OCI-LY1 (cell line): ENCODE measurements at regions not wholly inside any gene's neighbourhood (a gene's known extent, or its start where the extent isn't known, plus 50 kb on each side); places are given as distances from the start of the nearest gene placed in this dataset.
"Not testable (repeated sequence)": the region's sequence is repeated elsewhere in the genome, so short reads cannot be mapped to it uniquely, and the experiment has no call there.

ENCODE experiments used
- H2AFZ ChIP-seq: fragments of 200-600 bp; sonication (generic), shearing (Covaris generic); 2 replicates; pipeline ENCODE4 v1.6.0; 2014; ENCODE audit warnings: antibody characterized with exemption, mild to moderate bottlenecking, low read length
- H3F3A ChIP-seq: fragments of 200-600 bp; sonication (generic), shearing (Covaris generic); 2 replicates; pipeline ENCODE4 v1.6.0; 2014; ENCODE audit warnings: mild to moderate bottlenecking, antibody characterized with exemption, low read length, moderate library complexity; ENCODE audit not compliant: insufficient read depth
- H3K27ac ChIP-seq: fragments of 200-600 bp; sonication (generic); 2 replicates; pipeline ENCODE4 v1.5.1; 2014; ENCODE audit warnings: low read length, mixed run types, mild to moderate bottlenecking, low read depth; ENCODE audit not compliant: poor library complexity, severe bottlenecking
- H3K27me3 ChIP-seq: fragments of 200-600 bp; sonication (generic); 2 replicates; pipeline ENCODE4 v1.6.0; 2014; ENCODE audit warnings: antibody characterized with exemption, mild to moderate bottlenecking, low read length, moderate library complexity; ENCODE audit not compliant: insufficient read depth
- H3K36me3 ChIP-seq: fragments of 200-600 bp; sonication (generic); 2 replicates; pipeline ENCODE4 v1.6.1; 2014; ENCODE audit warnings: mild to moderate bottlenecking, antibody characterized with exemption, low read length, moderate library complexity, mixed read lengths; ENCODE audit not compliant: insufficient read depth
- H3K4me1 ChIP-seq: fragments of 200-600 bp; sonication (generic); 2 replicates; pipeline ENCODE4 v1.5.1; 2014; ENCODE audit warnings: mild to moderate bottlenecking, low read length, moderate library complexity; ENCODE audit not compliant: insufficient read depth, severe bottlenecking
- H3K4me2 ChIP-seq: fragments of 200-600 bp; sonication (generic), shearing (Covaris generic); 2 replicates; pipeline ENCODE4 v1.6.1; 2014; ENCODE audit warnings: low read length
- H3K4me3 ChIP-seq: fragments of 200-600 bp; sonication (generic); 2 replicates; pipeline ENCODE4 v1.5.1; 2014; ENCODE audit warnings: low read length, low read depth, mild to moderate bottlenecking, mixed read lengths; ENCODE audit not compliant: poor library complexity, severe bottlenecking
- H3K79me2 ChIP-seq: fragments of 200-600 bp; shearing (Covaris generic); 2 replicates; pipeline ENCODE4 v1.6.1; 2016; ENCODE audit warnings: mixed run types, low read length, mixed read lengths; ENCODE audit not compliant: insufficient read depth
- H3K9ac ChIP-seq: fragments of 200-600 bp; sonication (generic), shearing (Covaris generic); 2 replicates; pipeline ENCODE4 v1.6.1; 2014; ENCODE audit warnings: mild to moderate bottlenecking, low read length, mixed read lengths
- H3K9me2 ChIP-seq: fragments of 200-600 bp; sonication (generic), shearing (Covaris generic); 2 replicates; pipeline ENCODE4 v1.6.1; 2014; ENCODE audit warnings: low read depth, mild to moderate bottlenecking, low read length, mixed read lengths
- H3K9me3 ChIP-seq: fragments of 200-600 bp; shearing (Covaris generic); 2 replicates; pipeline ENCODE4 v1.6.1; 2014; ENCODE audit warnings: low read length, mixed read lengths
- H4K20me1 ChIP-seq: fragments of 200-600 bp; sonication (generic), shearing (Covaris generic); 2 replicates; pipeline ENCODE4 v1.6.0; 2016; ENCODE audit warnings: mild to moderate bottlenecking, low read length; ENCODE audit not compliant: insufficient read depth
- CTCF ChIP-seq: fragments of 200-600 bp; sonication (generic), shearing (Covaris generic); IDR thresholded peaks from 2 replicates; pipeline ENCODE4 v1.5.1; 2017; ENCODE audit warnings: mild to moderate bottlenecking, antibody characterized with exemption, low read length, moderate library complexity, mixed read lengths
- EZH2 ChIP-seq: fragments of 200-600 bp; sonication (generic), shearing (Covaris generic); IDR thresholded peaks from 2 replicates; pipeline ENCODE4 v1.8.0; 2017; ENCODE audit warnings: borderline replicate concordance, mixed run types, mild to moderate bottlenecking, antibody characterized with exemption, low read length, moderate library complexity, mixed read lengths

- Histone ChIP-seq H3K27ac (no peak overlapping the region), H4K20me1 (no peaks in the 10 kb centered on the region), H3K9me2 (no peaks in the 10 kb centered on the region), H3K27me3 (no peaks in the 10 kb centered on the region; the same call in 1 of the 2 replicates), H3K9me3 (no peaks in the 10 kb centered on the region), H2AFZ (no peak overlapping the region), H3K4me2 (no peak overlapping the region), H3K79me2 (no peaks in the 10 kb centered on the region), H3F3A (no peaks in the 10 kb centered on the region), H3K36me3 (no peaks in the 10 kb centered on the region), H3K4me3 (no peak overlapping the region), H3K9ac (no peak overlapping the region), H3K4me1 (no peaks in the 10 kb centered on the region)
- TF ChIP-seq EZH2, result no peak
- TF ChIP-seq CTCF, result no peak
Measured at GRCh38 chr3:173289072-173289471, 108.5 kb upstream of the NLGN1 start.

GRCh38 chr3:173287361-173287760, 110.2 kb upstream of the NLGN1 start:
- Histone ChIP-seq H3K4me3 (no peak overlapping the region), H3K9ac (no peak overlapping the region), H2AFZ (no peak overlapping the region), H3K4me2 (no peak overlapping the region), H3F3A (no peaks in the 10 kb centered on the region), H3K9me2 (no peaks in the 10 kb centered on the region), H3K9me3 (no peaks in the 10 kb centered on the region), H3K36me3 (no peaks in the 10 kb centered on the region), H3K4me1 (no peaks in the 10 kb centered on the region), H4K20me1 (no peaks in the 10 kb centered on the region), H3K79me2 (no peaks in the 10 kb centered on the region), H3K27ac (no peak overlapping the region), H3K27me3 (no peaks in the 10 kb centered on the region; the same call in 1 of the 2 replicates)
- TF ChIP-seq EZH2, result no peak

GRCh38 chr3:173286507-173286906, 111.0 kb upstream of the NLGN1 start:
- not testable (repeated sequence) for H3K9ac ChIP-seq, H4K20me1 ChIP-seq, H3K4me1 ChIP-seq, H3K36me3 ChIP-seq, H3K4me2 ChIP-seq, H3K9me2 ChIP-seq, H3K27me3 ChIP-seq, H2AFZ ChIP-seq, H3K27ac ChIP-seq, H3F3A ChIP-seq, H3K79me2 ChIP-seq, H3K9me3 ChIP-seq, H3K4me3 ChIP-seq

GRCh38 chr3:173284301-173284700, 113.2 kb upstream of the NLGN1 start:
- H4K20me1 ChIP-seq, result no peaks in the 10 kb centered on the region
- no peak overlapping the region for H2AFZ ChIP-seq
- no peaks in the 10 kb centered on the region; the same call in 1 of the 2 replicates for H3K27me3 ChIP-seq
- no peaks in the 10 kb centered on the region for H3K9me2 ChIP-seq
- TF ChIP-seq EZH2 (no peak), CTCF (no peak)
- no peak overlapping the region for H3K27ac ChIP-seq
- no peak overlapping the region for H3K4me2 ChIP-seq
- H3K4me3 ChIP-seq, result no peak overlapping the region
- H3F3A ChIP-seq, result no peaks in the 10 kb centered on the region
- H3K4me1 ChIP-seq, result no peaks in the 10 kb centered on the region
- H3K9ac ChIP-seq, result no peak overlapping the region
- H3K36me3 ChIP-seq, result no peaks in the 10 kb centered on the region
- no peaks in the 10 kb centered on the region for H3K9me3 ChIP-seq
- no peaks in the 10 kb centered on the region for H3K79me2 ChIP-seq
